Ishikawa (cell line): ENCODE measurements at regions not wholly inside any gene's neighbourhood (a gene's known extent, or its start where the extent isn't known, plus 50 kb on each side); places are given as distances from the start of the nearest gene placed in this dataset.

Source experiments
- CEBPB ChIP-seq: IDR thresholded peaks from 2 replicates; pipeline ENCODE4 v1.6.1; 2012
- EGR1 ChIP-seq: IDR thresholded peaks from 2 replicates; pipeline ENCODE4 v1.6.1; 2012
- MAX ChIP-seq: IDR thresholded peaks from 2 replicates; pipeline ENCODE4 v1.6.1; 2012
- RAD21 ChIP-seq: IDR thresholded peaks from 2 replicates; pipeline ENCODE4 v1.6.1; 2012; ENCODE audit warnings: low read depth
- ZBTB7A ChIP-seq: IDR thresholded peaks from 2 replicates; pipeline ENCODE4 v1.6.1; 2012; ENCODE audit warnings: low read depth
- TF ChIP-seq, protein P1 (sequence below): IDR thresholded peaks from 2 replicates; pipeline ENCODE4 v1.6.1; 2012
- TF ChIP-seq, protein P2 (sequence below): IDR thresholded peaks from 2 replicates; pipeline ENCODE4 v1.6.1; 2012; ENCODE audit warnings: low read depth, mild to moderate bottlenecking

DNA sequence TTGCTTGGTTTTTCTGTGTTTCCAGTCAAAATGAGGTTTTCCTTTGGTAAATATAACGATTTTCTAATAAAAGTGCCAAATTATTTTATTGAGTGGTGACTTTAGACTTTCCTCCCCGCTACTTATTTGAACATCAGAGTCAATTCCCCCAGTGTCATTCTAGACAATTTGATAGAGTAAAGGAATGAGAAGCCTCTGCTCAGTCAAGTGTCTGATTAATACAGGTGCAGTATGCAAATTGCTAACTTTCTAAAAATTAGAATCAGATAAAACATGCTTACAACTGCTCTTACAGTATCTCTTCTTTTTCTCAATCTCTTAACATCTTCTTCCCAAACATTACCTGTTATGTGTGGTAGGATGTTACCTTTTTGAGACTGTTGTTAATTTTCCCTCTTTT is 148.7 kb downstream of the CD83 start:
- no peak for TF ChIP-seq CEBPB
- no peak for TF ChIP-seq MAX
- TF ChIP-seq, protein P1, sequence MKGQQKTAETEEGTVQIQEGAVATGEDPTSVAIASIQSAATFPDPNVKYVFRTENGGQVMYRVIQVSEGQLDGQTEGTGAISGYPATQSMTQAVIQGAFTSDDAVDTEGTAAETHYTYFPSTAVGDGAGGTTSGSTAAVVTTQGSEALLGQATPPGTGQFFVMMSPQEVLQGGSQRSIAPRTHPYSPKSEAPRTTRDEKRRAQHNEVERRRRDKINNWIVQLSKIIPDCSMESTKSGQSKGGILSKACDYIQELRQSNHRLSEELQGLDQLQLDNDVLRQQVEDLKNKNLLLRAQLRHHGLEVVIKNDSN, result no peak
- no peak for TF ChIP-seq RAD21
- TF ChIP-seq ZBTB7A, result no peak
- TF ChIP-seq, protein P2, sequence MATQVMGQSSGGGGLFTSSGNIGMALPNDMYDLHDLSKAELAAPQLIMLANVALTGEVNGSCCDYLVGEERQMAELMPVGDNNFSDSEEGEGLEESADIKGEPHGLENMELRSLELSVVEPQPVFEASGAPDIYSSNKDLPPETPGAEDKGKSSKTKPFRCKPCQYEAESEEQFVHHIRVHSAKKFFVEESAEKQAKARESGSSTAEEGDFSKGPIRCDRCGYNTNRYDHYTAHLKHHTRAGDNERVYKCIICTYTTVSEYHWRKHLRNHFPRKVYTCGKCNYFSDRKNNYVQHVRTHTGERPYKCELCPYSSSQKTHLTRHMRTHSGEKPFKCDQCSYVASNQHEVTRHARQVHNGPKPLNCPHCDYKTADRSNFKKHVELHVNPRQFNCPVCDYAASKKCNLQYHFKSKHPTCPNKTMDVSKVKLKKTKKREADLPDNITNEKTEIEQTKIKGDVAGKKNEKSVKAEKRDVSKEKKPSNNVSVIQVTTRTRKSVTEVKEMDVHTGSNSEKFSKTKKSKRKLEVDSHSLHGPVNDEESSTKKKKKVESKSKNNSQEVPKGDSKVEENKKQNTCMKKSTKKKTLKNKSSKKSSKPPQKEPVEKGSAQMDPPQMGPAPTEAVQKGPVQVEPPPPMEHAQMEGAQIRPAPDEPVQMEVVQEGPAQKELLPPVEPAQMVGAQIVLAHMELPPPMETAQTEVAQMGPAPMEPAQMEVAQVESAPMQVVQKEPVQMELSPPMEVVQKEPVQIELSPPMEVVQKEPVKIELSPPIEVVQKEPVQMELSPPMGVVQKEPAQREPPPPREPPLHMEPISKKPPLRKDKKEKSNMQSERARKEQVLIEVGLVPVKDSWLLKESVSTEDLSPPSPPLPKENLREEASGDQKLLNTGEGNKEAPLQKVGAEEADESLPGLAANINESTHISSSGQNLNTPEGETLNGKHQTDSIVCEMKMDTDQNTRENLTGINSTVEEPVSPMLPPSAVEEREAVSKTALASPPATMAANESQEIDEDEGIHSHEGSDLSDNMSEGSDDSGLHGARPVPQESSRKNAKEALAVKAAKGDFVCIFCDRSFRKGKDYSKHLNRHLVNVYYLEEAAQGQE, result no peak
- TF ChIP-seq EGR1, result no peak
